Upper lobe of right lung (tissue), 1 donor: ENCODE measurements at regions not wholly inside any gene's neighbourhood (a gene's known extent, or its start where the extent isn't known, plus 50 kb on each side); places are given as distances from the start of the nearest gene placed in this dataset.

Source experiments
- ATAC-seq: fragments of 200-7000 bp; cut with Tn5 transposase; one replicate; pipeline ENCODE4 v1.9.1; 2020; ENCODE audit warnings: mild to moderate bottlenecking, moderate library complexity
- DNase-seq: peaks from one replicate; pipeline ENCODE4 v3.0.0-alpha.2; 2020
- H3K27ac ChIP-seq: fragments of 200-600 bp; one replicate; pipeline ENCODE4 v1.8.0; 2022
- H3K27me3 ChIP-seq: fragments of 200-600 bp; one replicate; pipeline ENCODE4 v1.8.0; 2022; ENCODE audit warnings: mild to moderate bottlenecking
- H3K36me3 ChIP-seq: fragments of 200-600 bp; one replicate; pipeline ENCODE4 v1.8.0; 2022
- H3K4me1 ChIP-seq: fragments of 200-600 bp; one replicate; pipeline ENCODE4 v1.8.0; 2022
- H3K4me3 ChIP-seq: fragments of 200-600 bp; one replicate; pipeline ENCODE4 v1.8.0; 2022; ENCODE audit warnings: mild to moderate bottlenecking
- H3K9me3 ChIP-seq: fragments of 200-600 bp; one replicate; pipeline ENCODE4 v1.8.0; 2022
- CTCF ChIP-seq: fragments of 200-600 bp; IDR thresholded peaks from one replicate; pipeline ENCODE4 v1.8.0; 2022; ENCODE audit warnings: antibody characterized with exemption
- intact Hi-C: fragments of 100-400 bp; cut with DNase I; formaldehyde crosslinking; loops from one replicate; pipeline ENCODE4 v1.11.0; 2022
- donor health status: DM: no; HTN: yes; CAD: no; lungs with severe emphysema.

GRCh38 chr14:34270361-34270760 lies 191.7 kb downstream of the SPTSSA start:
- DNase-seq (no peak), ATAC-seq (no peak)
- H3K27me3 ChIP-seq = no peaks in the 10 kb centered on the region
- H3K36me3 ChIP-seq = no peaks in the 10 kb centered on the region
- H3K9me3 ChIP-seq = no peaks in the 10 kb centered on the region
- no peak overlapping the region for H3K4me3 ChIP-seq
- H3K27ac ChIP-seq = no peak overlapping the region
- no peaks in the 10 kb centered on the region for H3K4me1 ChIP-seq
- TF ChIP-seq CTCF = no peak
- intact Hi-C loops = no loop called here

GRCh38 chr14:34266344-34266743 lies 195.7 kb downstream of the SPTSSA start:
- Histone ChIP-seq H3K9me3 (no peaks in the 10 kb centered on the region), H3K4me1 (no peaks in the 10 kb centered on the region), H3K36me3 (no peaks in the 10 kb centered on the region), H3K27me3 (no peaks in the 10 kb centered on the region), H3K4me3 (no peak overlapping the region), H3K27ac (no peak overlapping the region)
- no peak for ATAC-seq
- no peak for DNase-seq
- TF ChIP-seq CTCF = no peak
- intact Hi-C loops = no loop called here

GRCh38 chr14:34262127-34262910 lies 199.7 kb downstream of the SPTSSA start:
- ATAC-seq (no peak), DNase-seq (no peak)
- Histone ChIP-seq H3K4me3 (no peak overlapping the region), H3K36me3 (no peaks in the 10 kb centered on the region), H3K4me1 (no peaks in the 10 kb centered on the region), H3K9me3 (no peaks in the 10 kb centered on the region), H3K27ac (no peak overlapping the region), H3K27me3 (no peaks in the 10 kb centered on the region)
- intact Hi-C loops = no loop called here
- no peak for TF ChIP-seq CTCF

- Histone ChIP-seq H3K27me3 (no peaks in the 10 kb centered on the region), H3K27ac (no peak overlapping the region), H3K4me3 (no peak overlapping the region), H3K9me3 (no peaks in the 10 kb centered on the region), H3K4me1 (no peaks in the 10 kb centered on the region), H3K36me3 (no peaks in the 10 kb centered on the region)
- intact Hi-C loops = no loop called here
- ATAC-seq = no peak
- no peak for TF ChIP-seq CTCF
- DNase-seq = no peak
These were observed 202.0 kb downstream of the SPTSSA start for GRCh38 chr14:34259996-34260395.

GRCh38 chr14:34258318-34258717 lies 203.7 kb downstream of the SPTSSA start:
- no peak for ATAC-seq
- H3K27me3 ChIP-seq = no peaks in the 10 kb centered on the region
- TF ChIP-seq CTCF = no peak
- no peaks in the 10 kb centered on the region for H3K9me3 ChIP-seq
- DNase-seq = no peak
- no peak overlapping the region for H3K27ac ChIP-seq
- H3K36me3 ChIP-seq = no peaks in the 10 kb centered on the region
- H3K4me1 ChIP-seq = no peaks in the 10 kb centered on the region
- no peak overlapping the region for H3K4me3 ChIP-seq
- intact Hi-C loops = no loop called here

GRCh38 chr14:34257505-34257904 lies 204.5 kb downstream of the SPTSSA start:
- Histone ChIP-seq H3K36me3 (no peaks in the 10 kb centered on the region), H3K4me1 (no peaks in the 10 kb centered on the region), H3K27ac (no peak overlapping the region), H3K4me3 (no peak overlapping the region), H3K27me3 (no peaks in the 10 kb centered on the region), H3K9me3 (no peaks in the 10 kb centered on the region)
- intact Hi-C loops = no loop called here
- TF ChIP-seq CTCF = no peak
- ATAC-seq = no peak
- no peak for DNase-seq
